Choroid plexus epithelial cell (primary cell): ENCODE measurements at regions not wholly inside any gene's neighbourhood (a gene's known extent, or its start where the extent isn't known, plus 50 kb on each side); places are given as distances from the start of the nearest gene placed in this dataset.

Experiments used
- DNase-seq: peaks from one replicate; pipeline ENCODE4 v3.0.0-alpha.2; 2010; ENCODE audit warnings: low read depth
- H3K4me3 ChIP-seq: 2 replicates; pipeline ENCODE4 v1.5.1; 2011; ENCODE audit warnings: low read depth, mild to moderate bottlenecking, control low read depth, low read length, moderate library complexity
- TF ChIP-seq, protein P1 (sequence below): conservative IDR thresholded peaks from 2 replicates; pipeline ENCODE4 v1.5.1; 2011; ENCODE audit warnings: low read depth, mild to moderate bottlenecking, control low read depth, inconsistent platforms, low read length, moderate library complexity

DNA sequence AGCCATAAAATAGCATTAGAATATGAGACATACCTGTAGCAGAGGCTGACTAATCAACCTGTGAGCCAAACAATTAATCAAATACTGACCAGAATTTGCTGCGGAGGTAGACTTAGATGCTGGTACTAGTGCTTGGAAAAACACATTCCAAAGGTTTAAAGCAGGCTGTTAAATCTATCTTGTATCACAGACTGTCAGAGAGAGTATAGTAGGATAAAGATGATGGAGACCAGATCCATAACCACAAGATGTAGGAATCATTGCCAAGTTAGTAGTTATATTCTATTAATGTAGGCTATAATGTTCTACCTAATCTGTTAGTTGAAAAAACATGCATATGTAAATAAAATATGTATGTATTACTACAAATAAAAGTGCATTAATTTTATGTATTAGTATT is 726.2 kb downstream of the SLC6A15 start:
- H3K4me3 ChIP-seq, result no peak overlapping the region
- DNase-seq, result no peak
- TF ChIP-seq, protein P1, sequence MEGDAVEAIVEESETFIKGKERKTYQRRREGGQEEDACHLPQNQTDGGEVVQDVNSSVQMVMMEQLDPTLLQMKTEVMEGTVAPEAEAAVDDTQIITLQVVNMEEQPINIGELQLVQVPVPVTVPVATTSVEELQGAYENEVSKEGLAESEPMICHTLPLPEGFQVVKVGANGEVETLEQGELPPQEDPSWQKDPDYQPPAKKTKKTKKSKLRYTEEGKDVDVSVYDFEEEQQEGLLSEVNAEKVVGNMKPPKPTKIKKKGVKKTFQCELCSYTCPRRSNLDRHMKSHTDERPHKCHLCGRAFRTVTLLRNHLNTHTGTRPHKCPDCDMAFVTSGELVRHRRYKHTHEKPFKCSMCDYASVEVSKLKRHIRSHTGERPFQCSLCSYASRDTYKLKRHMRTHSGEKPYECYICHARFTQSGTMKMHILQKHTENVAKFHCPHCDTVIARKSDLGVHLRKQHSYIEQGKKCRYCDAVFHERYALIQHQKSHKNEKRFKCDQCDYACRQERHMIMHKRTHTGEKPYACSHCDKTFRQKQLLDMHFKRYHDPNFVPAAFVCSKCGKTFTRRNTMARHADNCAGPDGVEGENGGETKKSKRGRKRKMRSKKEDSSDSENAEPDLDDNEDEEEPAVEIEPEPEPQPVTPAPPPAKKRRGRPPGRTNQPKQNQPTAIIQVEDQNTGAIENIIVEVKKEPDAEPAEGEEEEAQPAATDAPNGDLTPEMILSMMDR, result no peak

DNA sequence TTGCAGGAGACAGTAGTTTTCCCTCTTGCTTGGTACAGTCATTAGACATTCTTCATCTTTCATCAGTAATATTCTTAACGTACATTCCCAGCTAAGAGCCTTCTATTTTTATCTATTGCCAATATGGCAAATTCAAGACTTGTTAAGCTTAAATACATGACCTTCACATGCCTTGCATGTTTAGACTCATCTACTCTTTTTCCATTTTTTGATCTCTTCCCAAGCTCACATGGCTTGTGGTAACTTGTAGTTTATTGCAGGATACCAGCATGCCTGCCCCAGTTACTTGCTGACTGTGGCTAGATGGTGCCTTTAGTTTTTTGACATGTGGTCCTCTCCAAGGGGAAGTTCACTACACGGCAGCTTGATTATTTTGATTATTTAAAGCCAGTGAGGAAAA is 729.0 kb downstream of the SLC6A15 start:
- TF ChIP-seq, protein P1, result no peak
- no peak overlapping the region for H3K4me3 ChIP-seq
- peak; percentile 1 for DNase-seq

DNA sequence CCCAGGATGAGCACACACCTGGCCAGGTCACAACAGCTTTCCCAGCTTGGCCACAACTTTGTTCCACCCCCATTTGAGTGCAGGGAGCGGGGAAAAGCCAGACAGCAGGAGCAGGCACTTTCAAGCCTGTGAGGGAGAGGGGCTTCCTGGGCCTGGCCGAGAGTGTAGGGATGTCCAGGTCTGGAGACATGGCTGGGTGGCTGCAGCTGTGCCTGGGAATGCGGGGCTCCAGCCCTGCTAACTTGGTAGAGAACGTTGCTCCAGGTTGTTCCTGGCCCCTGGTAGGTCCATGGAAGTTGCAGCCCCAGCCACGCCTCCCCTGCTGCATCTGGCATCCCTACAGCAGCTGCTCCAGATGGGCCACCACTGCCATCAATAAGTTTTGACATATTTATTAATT is 738.5 kb downstream of the SLC6A15 start:
- TF ChIP-seq, protein P1, result no peak
- no peak overlapping the region for H3K4me3 ChIP-seq
- DNase-seq, result no peak

DNA sequence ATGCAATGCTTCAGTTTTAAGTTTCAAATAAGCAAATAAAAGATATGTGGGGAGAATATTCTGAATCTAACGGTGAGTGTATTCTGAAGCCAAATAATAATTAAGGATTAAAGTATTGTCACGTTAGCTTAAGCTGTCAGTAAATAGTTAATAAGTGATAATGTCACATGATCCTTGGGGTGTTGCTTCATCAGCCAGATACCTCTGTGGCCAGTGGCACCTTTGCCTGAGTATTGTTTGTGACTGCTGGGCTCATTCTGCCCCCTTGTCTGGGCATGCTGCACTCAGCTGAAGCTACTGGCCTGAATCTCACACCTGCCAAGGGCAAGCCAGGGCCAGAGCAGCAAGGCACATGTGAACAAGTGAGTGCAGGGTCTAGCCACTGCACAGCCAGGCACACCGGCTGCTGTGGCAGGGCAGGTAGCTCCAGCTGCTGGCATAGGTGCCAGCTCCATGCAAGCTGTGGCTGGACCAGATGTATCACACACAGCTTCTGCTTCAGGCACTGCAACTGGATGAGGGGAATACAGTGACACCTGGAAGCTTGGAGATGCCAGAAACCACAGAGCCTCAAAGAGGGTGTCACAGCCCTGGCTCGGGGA is 739.7 kb downstream of the SLC6A15 start:
- no peak for DNase-seq
- no peak overlapping the region for H3K4me3 ChIP-seq
- TF ChIP-seq, protein P1, result no peak

DNA sequence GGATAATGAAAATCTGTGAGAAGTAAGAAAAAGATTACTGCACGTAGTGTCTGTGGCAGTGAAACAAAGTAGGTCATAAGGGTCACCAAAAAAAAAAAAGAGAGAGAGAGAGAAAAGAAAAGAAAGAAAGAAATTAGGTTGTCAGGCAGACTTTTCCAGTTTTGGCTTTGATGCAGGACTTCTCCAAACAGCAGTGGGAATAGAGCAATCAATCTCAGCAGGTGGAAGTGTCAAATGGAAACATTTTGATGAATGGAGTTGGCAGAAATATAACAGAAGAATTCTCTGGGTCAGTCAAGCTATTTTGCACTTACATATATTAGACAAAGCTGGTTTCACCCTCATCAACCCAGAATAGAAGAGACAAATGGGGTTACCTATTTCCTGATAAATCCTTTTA is 745.8 kb downstream of the SLC6A15 start:
- TF ChIP-seq, protein P1, result no peak
- DNase-seq, result no peak
- no peak overlapping the region for H3K4me3 ChIP-seq

DNA sequence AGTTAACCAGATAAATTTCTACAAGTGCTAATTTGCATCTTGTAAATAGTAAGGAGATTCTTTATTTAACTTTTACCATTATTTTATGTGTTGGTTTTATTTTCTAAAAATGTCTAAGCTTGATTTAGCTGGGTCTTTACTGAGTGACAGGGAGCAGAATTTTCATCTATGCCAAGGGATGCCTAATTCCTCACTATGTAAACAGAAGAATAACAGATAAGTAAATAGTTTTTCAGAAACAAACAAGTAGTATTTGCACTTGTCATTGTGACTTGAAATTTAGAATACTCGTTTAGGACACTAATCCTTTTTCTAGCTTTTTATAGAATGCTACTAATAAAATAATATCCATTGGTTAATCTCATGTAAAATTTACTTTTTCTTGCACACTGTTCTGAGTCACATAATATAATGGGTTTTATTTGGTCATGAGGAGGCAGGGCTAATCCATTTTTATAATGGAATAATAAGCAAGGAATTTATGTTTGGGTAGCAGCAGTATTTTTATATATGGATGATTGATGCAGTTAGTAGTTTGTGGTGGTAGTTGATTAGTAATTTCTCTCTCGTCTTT is 746.5 kb downstream of the SLC6A15 start:
- no peak for DNase-seq
- no peak overlapping the region for H3K4me3 ChIP-seq
- TF ChIP-seq, protein P1, result no peak

DNA sequence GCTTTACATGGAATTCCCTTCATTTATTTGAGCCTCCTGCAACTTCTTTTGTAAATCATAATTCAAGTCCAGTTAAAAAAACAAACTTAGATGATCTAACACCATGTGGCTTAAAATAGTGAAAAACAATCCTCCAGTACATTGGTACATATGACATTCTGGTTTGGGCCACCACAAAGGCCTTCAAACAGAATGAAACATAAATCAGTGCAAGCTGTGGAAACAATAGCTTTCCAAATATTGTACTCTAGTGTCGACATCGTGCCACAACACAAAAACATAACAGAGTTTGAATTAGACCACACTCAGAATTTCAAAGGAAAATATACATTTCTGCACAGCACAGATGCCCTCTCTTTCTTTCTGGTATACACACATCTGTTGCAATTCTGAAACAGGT is 751.3 kb downstream of the SLC6A15 start:
- H3K4me3 ChIP-seq, result no peak overlapping the region
- DNase-seq, result peak; percentile 30
- TF ChIP-seq, protein P1, result no peak
